ENCODE measurements at regions not wholly inside any gene's neighbourhood (a gene's known extent, or its start where the extent isn't known, plus 50 kb on each side); places are given as distances from the start of the nearest gene placed in this dataset.

GRCh38 chr1:69292833-69293232, 274.9 kb upstream of the LRRC7 start:
- H3K4me3 ChIP-seq (replicated peaks; ENCODE audit: low read depth, low read length) = no peak overlapping the region
- TF ChIP-seq CTCF (IDR thresholded peaks at IDR 0.05; ENCODE audit: low read depth, low read length, missing control alignments) = no peak
- no peak for DNase-seq (ENCODE audit: extremely low read depth, low read depth)

- no peak for TF ChIP-seq CTCF (IDR thresholded peaks at IDR 0.05; ENCODE audit: low read depth, low read length, missing control alignments)
- DNase-seq (ENCODE audit: extremely low read depth, low read depth) = no peak
- no peak overlapping the region for H3K4me3 ChIP-seq (replicated peaks; ENCODE audit: low read depth, low read length)
These were observed 273.6 kb upstream of the LRRC7 start for GRCh38 chr1:69294171-69294570.

GRCh38 chr1:69295265-69295664, 272.5 kb upstream of the LRRC7 start:
- no peak overlapping the region for H3K4me3 ChIP-seq (replicated peaks; ENCODE audit: low read depth, low read length)
- DNase-seq (ENCODE audit: extremely low read depth, low read depth) = no peak
- TF ChIP-seq CTCF (IDR thresholded peaks at IDR 0.05; ENCODE audit: low read depth, low read length, missing control alignments) = no peak

GRCh38 chr1:69305621-69306020, 262.1 kb upstream of the LRRC7 start:
- TF ChIP-seq CTCF (IDR thresholded peaks at IDR 0.05; ENCODE audit: low read depth, low read length, missing control alignments) = peak; percentile 29
- no peak overlapping the region for H3K4me3 ChIP-seq (replicated peaks; ENCODE audit: low read depth, low read length)
- DNase-seq (ENCODE audit: extremely low read depth, low read depth) = no peak

- TF ChIP-seq CTCF (IDR thresholded peaks at IDR 0.05; ENCODE audit: low read depth, low read length, missing control alignments) = no peak
- DNase-seq (ENCODE audit: extremely low read depth, low read depth) = no peak
- no peak overlapping the region for H3K4me3 ChIP-seq (replicated peaks; ENCODE audit: low read depth, low read length)
These were observed 255.5 kb upstream of the LRRC7 start for GRCh38 chr1:69312055-69312732.

GRCh38 chr1:69313118-69313517, 254.6 kb upstream of the LRRC7 start:
- no peak for TF ChIP-seq CTCF (IDR thresholded peaks at IDR 0.05; ENCODE audit: low read depth, low read length, missing control alignments)
- no peak for DNase-seq (ENCODE audit: extremely low read depth, low read depth)
- no peak overlapping the region for H3K4me3 ChIP-seq (replicated peaks; ENCODE audit: low read depth, low read length)

GRCh38 chr1:69315416-69315815, 252.3 kb upstream of the LRRC7 start:
- no peak for DNase-seq (ENCODE audit: extremely low read depth, low read depth)
- no peak for TF ChIP-seq CTCF (IDR thresholded peaks at IDR 0.05; ENCODE audit: low read depth, low read length, missing control alignments)
- H3K4me3 ChIP-seq (replicated peaks; ENCODE audit: low read depth, low read length) = no peak overlapping the region
